Transverse colon (tissue), 3 donors: ENCODE measurements at regions not wholly inside any gene's neighbourhood (a gene's known extent, or its start where the extent isn't known, plus 50 kb on each side); places are given as distances from the start of the nearest gene placed in this dataset.

Source experiments
- EP300 ChIP-seq: sonication (generic); formaldehyde crosslinking; IDR thresholded peaks from one replicate; pipeline ENCODE4 v1.6.1; 2017; ENCODE audit warnings: antibody characterized with exemption, low read depth
- POLR2A ChIP-seq: fragments of 450-650 bp; IDR thresholded peaks from one replicate; pipeline ENCODE4 v1.6.1; 2016; ENCODE audit warnings: antibody characterized with exemption, mild to moderate bottlenecking, moderate library complexity
- TF ChIP-seq, protein P1 (sequence below), 5 experiments: fragments of 200-600 bp in 3 of 5; fragments of 450-650 bp in 2 of 5; sonication (generic) in 3 of 5; IDR thresholded peaks; 1 replicate in 2 of 5; 2 replicates in 3 of 5; pipeline ENCODE4 v1.5.1; 2016 to 2017; ENCODE audit warnings: antibody characterized with exemption in 5 of 5, inconsistent platforms in 3 of 5, mild to moderate bottlenecking in 2 of 5, moderate library complexity in 1 of 5

DNA sequence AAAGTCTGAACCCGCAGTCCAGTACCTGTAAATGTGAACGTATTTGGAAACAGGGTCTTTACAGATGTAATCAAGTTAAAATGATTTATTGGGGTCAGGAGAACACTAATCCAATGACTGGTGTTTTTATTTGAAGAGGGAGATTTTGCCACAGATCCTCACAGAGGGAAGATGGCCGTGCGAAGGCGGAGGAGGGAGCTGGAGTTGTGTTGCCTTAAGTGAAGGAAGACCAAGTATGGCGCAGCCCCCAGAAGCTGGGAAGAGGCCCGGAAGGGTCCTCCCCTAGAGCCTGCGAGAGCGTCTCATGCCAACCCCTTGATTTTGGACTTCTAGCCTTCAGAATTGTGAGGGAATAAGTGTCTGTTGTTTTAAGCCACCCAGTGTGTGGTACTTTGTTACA is 102.8 kb upstream of the NUDT4 start:
- TF ChIP-seq, protein P1, sequence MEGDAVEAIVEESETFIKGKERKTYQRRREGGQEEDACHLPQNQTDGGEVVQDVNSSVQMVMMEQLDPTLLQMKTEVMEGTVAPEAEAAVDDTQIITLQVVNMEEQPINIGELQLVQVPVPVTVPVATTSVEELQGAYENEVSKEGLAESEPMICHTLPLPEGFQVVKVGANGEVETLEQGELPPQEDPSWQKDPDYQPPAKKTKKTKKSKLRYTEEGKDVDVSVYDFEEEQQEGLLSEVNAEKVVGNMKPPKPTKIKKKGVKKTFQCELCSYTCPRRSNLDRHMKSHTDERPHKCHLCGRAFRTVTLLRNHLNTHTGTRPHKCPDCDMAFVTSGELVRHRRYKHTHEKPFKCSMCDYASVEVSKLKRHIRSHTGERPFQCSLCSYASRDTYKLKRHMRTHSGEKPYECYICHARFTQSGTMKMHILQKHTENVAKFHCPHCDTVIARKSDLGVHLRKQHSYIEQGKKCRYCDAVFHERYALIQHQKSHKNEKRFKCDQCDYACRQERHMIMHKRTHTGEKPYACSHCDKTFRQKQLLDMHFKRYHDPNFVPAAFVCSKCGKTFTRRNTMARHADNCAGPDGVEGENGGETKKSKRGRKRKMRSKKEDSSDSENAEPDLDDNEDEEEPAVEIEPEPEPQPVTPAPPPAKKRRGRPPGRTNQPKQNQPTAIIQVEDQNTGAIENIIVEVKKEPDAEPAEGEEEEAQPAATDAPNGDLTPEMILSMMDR (IDR thresholded peaks at IDR 0.05): no peak
- TF ChIP-seq POLR2A (no peak), EP300 (no peak)
